ENCODE measurements at regions not wholly inside any gene's neighbourhood (a gene's known extent, or its start where the extent isn't known, plus 50 kb on each side); places are given as distances from the start of the nearest gene placed in this dataset.

- no peak for DNase-seq (ENCODE audit: low read depth)
- H3K4me3 ChIP-seq (ENCODE audit: low read depth, low read length) = no peak overlapping the region
- TF ChIP-seq CTCF (IDR thresholded peaks at IDR 0.05; ENCODE audit: insufficient read depth, low read length, poor library complexity, severe bottlenecking) = no peak
- no peaks in the 10 kb centered on the region for H3K27me3 ChIP-seq (ENCODE audit: control insufficient read depth, insufficient read depth, low read length)
- no peaks in the 10 kb centered on the region for H3K36me3 ChIP-seq (ENCODE audit: control insufficient read depth, insufficient read depth, low read length)
These were observed 277.0 kb upstream of the SGK1 start for GRCh38 chr6:134594881-134595280.

GRCh38 chr6:134593887-134594286 is 276.0 kb upstream of the SGK1 start:
- Histone ChIP-seq H3K36me3 (ENCODE audit: control insufficient read depth, insufficient read depth, low read length) (no peaks in the 10 kb centered on the region), H3K4me3 (ENCODE audit: low read depth, low read length) (no peak overlapping the region), H3K27me3 (ENCODE audit: control insufficient read depth, insufficient read depth, low read length) (no peaks in the 10 kb centered on the region)
- TF ChIP-seq CTCF (IDR thresholded peaks at IDR 0.05; ENCODE audit: insufficient read depth, low read length, poor library complexity, severe bottlenecking) = no peak
- DNase-seq (ENCODE audit: low read depth) = no peak

DNA sequence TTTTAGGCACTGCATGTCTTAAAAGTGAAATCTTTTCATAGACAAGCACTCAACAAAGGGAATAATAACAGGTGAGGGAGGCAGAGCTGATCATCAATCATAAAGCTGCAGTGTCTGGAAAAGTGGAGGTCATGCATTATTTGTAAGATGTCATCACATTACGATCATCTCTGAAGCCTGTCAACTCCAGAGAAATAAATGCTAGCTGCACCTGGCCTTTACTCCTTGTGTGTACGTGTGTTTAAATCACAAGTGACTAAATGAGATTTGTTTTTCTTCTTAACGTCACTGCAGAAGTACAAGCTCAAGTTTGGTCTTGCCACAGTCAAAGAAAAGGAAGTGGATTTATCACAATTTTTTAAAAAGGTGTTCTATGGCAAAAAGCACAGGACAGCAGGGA is 275.5 kb upstream of the SGK1 start:
- Histone ChIP-seq H3K36me3 (ENCODE audit: control insufficient read depth, insufficient read depth, low read length) (no peaks in the 10 kb centered on the region), H3K4me3 (ENCODE audit: low read depth, low read length) (no peak overlapping the region), H3K27me3 (ENCODE audit: control insufficient read depth, insufficient read depth, low read length) (no peaks in the 10 kb centered on the region)
- no peak for TF ChIP-seq CTCF (IDR thresholded peaks at IDR 0.05; ENCODE audit: insufficient read depth, low read length, poor library complexity, severe bottlenecking)
- no peak for DNase-seq (ENCODE audit: low read depth)

DNA sequence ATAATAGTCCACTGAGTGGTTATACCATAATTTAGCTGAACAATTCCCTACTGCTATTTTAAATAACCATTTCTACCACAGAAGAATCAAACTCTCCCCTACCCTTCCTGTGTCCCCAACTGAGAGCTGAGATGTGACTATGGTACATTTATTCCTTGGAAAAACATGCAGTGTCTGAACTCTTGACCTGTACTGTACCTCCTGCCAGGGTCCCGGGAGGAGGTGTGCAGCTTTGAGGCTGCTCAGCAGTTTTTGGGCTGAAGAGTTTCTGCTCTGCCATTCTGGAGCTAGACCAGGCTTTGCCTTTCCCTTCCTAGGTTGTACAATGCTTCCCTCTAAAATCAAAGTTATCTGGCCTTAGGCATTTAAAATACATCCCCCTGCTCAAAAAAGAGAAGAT is 275.1 kb upstream of the SGK1 start:
- Histone ChIP-seq H3K36me3 (ENCODE audit: control insufficient read depth, insufficient read depth, low read length) (no peaks in the 10 kb centered on the region), H3K27me3 (ENCODE audit: control insufficient read depth, insufficient read depth, low read length) (no peaks in the 10 kb centered on the region), H3K4me3 (ENCODE audit: low read depth, low read length) (no peak overlapping the region)
- DNase-seq (ENCODE audit: low read depth) = no peak
- no peak for TF ChIP-seq CTCF (IDR thresholded peaks at IDR 0.05; ENCODE audit: insufficient read depth, low read length, poor library complexity, severe bottlenecking)

GRCh38 chr6:134590449-134590848 is 272.5 kb upstream of the SGK1 start:
- H3K4me3 ChIP-seq (ENCODE audit: low read depth, low read length) = no peak overlapping the region
- DNase-seq (ENCODE audit: low read depth) = no peak

More at GRCh38 chr6:134590449-134590848, 272.5 kb upstream of the SGK1 start:
- Histone ChIP-seq H3K27me3 (ENCODE audit: control insufficient read depth, insufficient read depth, low read length) (no peaks in the 10 kb centered on the region), H3K36me3 (ENCODE audit: control insufficient read depth, insufficient read depth, low read length) (no peaks in the 10 kb centered on the region)
- no peak for TF ChIP-seq CTCF (IDR thresholded peaks at IDR 0.05; ENCODE audit: insufficient read depth, low read length, poor library complexity, severe bottlenecking)
